Mesothelial cell of epicardium (in vitro differentiated cells): ENCODE measurements at regions not wholly inside any gene's neighbourhood (a gene's known extent, or its start where the extent isn't known, plus 50 kb on each side); places are given as distances from the start of the nearest gene placed in this dataset.

ENCODE experiments used
- DNase-seq, 2 experiments: peaks; one replicate each; pipeline ENCODE4 v3.0.0; 2021; ENCODE audit warnings: low spot score in 2 of 2; ENCODE audit not compliant: unreplicated experiment in 2 of 2
- H3K27ac Mint-ChIP-seq: 2 replicates; pipeline ENCODE4 v1.8.0; 2021; ENCODE audit warnings: mixed read lengths
- H3K27me3 Mint-ChIP-seq: 2 replicates; pipeline ENCODE4 v1.8.0; 2021; ENCODE audit warnings: low read depth, mixed read lengths
- H3K36me3 Mint-ChIP-seq: 2 replicates; pipeline ENCODE4 v1.8.0; 2021; ENCODE audit warnings: mixed read lengths
- H3K4me1 Mint-ChIP-seq: 2 replicates; pipeline ENCODE4 v1.8.0; 2021; ENCODE audit warnings: mixed read lengths
- H3K4me3 Mint-ChIP-seq: 2 replicates; pipeline ENCODE4 v1.8.0; 2021; ENCODE audit warnings: mild to moderate bottlenecking, moderate library complexity, mixed read lengths
- H3K9me3 Mint-ChIP-seq: 2 replicates; pipeline ENCODE4 v1.8.0; 2021; ENCODE audit warnings: mixed read lengths
- CTCF ChIP-seq: fragments of 200-600 bp; sonication (generic); IDR thresholded peaks from one replicate; pipeline ENCODE4 v1.5.0; 2021; ENCODE audit warnings: antibody characterized with exemption; ENCODE audit not compliant: unreplicated experiment

GRCh38 chr6:141963543-141964295 is 169.0 kb upstream of the GJE1 start:
- no peak for DNase-seq
- H3K27me3 Mint-ChIP-seq: no peaks in the 10 kb centered on the region
- H3K4me1 Mint-ChIP-seq: peaks cover 15% of the 10 kb centered on the region
- H3K4me3 Mint-ChIP-seq: no peak overlapping the region
- no peak for TF ChIP-seq CTCF
- H3K27ac Mint-ChIP-seq: peak overlapping the region; percentile 94
- H3K9me3 Mint-ChIP-seq: peaks cover 10% of the 10 kb centered on the region
- peaks cover 3% of the 10 kb centered on the region for H3K36me3 Mint-ChIP-seq

GRCh38 chr6:141957271-141957670 is 175.5 kb upstream of the GJE1 start:
- Mint-ChIP-seq H3K4me3 (no peak overlapping the region), H3K27ac (no peak overlapping the region), H3K9me3 (peaks cover 21% of the 10 kb centered on the region)

GRCh38 chr6:141956868-141957267 is 175.9 kb upstream of the GJE1 start:
- Mint-ChIP-seq H3K9me3 (peaks cover 25% of the 10 kb centered on the region), H3K27ac (no peak overlapping the region), H3K27me3 (no peaks in the 10 kb centered on the region), H3K4me1 (peaks cover 13% of the 10 kb centered on the region), H3K4me3 (no peak overlapping the region), H3K36me3 (peaks cover 8% of the 10 kb centered on the region)
- no peak for TF ChIP-seq CTCF
- no peak for DNase-seq

More at GRCh38 chr6:141957271-141957670, 175.5 kb upstream of the GJE1 start:
- Mint-ChIP-seq H3K27me3 (no peaks in the 10 kb centered on the region), H3K4me1 (peaks cover 13% of the 10 kb centered on the region), H3K36me3 (peaks cover 5% of the 10 kb centered on the region)
- no peak for DNase-seq
- no peak for TF ChIP-seq CTCF

GRCh38 chr6:141956046-141956761 is 176.5 kb upstream of the GJE1 start:
- H3K36me3 Mint-ChIP-seq: peaks cover 8% of the 10 kb centered on the region
- H3K4me1 Mint-ChIP-seq: peaks cover 13% of the 10 kb centered on the region
- H3K9me3 Mint-ChIP-seq: peaks cover 31% of the 10 kb centered on the region
- no peaks in the 10 kb centered on the region for H3K27me3 Mint-ChIP-seq
- no peak overlapping the region for H3K4me3 Mint-ChIP-seq
- no peak for DNase-seq
- peak overlapping the region; percentile 14 for H3K27ac Mint-ChIP-seq
- TF ChIP-seq CTCF: no peak

- DNase-seq: no peak
- Mint-ChIP-seq H3K4me1 (peaks cover 13% of the 10 kb centered on the region), H3K36me3 (peaks cover 8% of the 10 kb centered on the region), H3K27me3 (no peaks in the 10 kb centered on the region), H3K27ac (no peak overlapping the region), H3K4me3 (no peak overlapping the region), H3K9me3 (peaks cover 32% of the 10 kb centered on the region)
- TF ChIP-seq CTCF: no peak
These were observed 179.7 kb upstream of the GJE1 start for GRCh38 chr6:141953072-141953471.
